HepG2 (cell line): ENCODE measurements at regions not wholly inside any gene's neighbourhood (a gene's known extent, or its start where the extent isn't known, plus 50 kb on each side); places are given as distances from the start of the nearest gene placed in this dataset.

Experiments
- ARNT2 ChIP-seq: sonication (generic); formaldehyde crosslinking; IDR thresholded peaks from 2 replicates; pipeline ENCODE4 v1.8.0; 2022; ENCODE audit warnings: mild to moderate bottlenecking, low read depth, missing genetic modification reagents, moderate library complexity
- CBX1 ChIP-seq: IDR thresholded peaks from one replicate; pipeline ENCODE4 v1.6.1; 2016; ENCODE audit warnings: antibody characterized with exemption, low read depth
- CCDC6 ChIP-seq: sonication (generic); formaldehyde crosslinking; IDR thresholded peaks from 2 replicates; pipeline ENCODE4 v1.8.1; 2022; ENCODE audit warnings: mild to moderate bottlenecking, missing genetic modification reagents, moderate library complexity
- CHCHD3 ChIP-seq: sonication (generic); formaldehyde crosslinking; IDR thresholded peaks from 2 replicates; pipeline ENCODE4 v1.8.0; 2022; ENCODE audit warnings: mild to moderate bottlenecking, missing genetic modification reagents, moderate library complexity
- CREB1 ChIP-seq, 2 experiments: fragments of 450-650 bp in 1 of 2; IDR thresholded peaks; 2 replicates each; pipeline ENCODE4 v1.6.1; 2016 to 2017; ENCODE audit warnings: control low read depth in 1 of 2, mild to moderate bottlenecking in 1 of 2, missing compliant biosample characterization in 1 of 2, missing genetic modification characterization in 1 of 2
- FOSL2 ChIP-seq: sonication (generic); formaldehyde crosslinking; IDR thresholded peaks from 2 replicates; pipeline ENCODE4 v1.4.0; 2020; ENCODE audit warnings: missing genetic modification reagents
- HNF1B ChIP-seq: sonication (generic); formaldehyde crosslinking; IDR thresholded peaks from 2 replicates; pipeline ENCODE4 v1.5.1; 2020; ENCODE audit warnings: mild to moderate bottlenecking, moderate library complexity, missing genetic modification reagents
- KAT8 ChIP-seq: IDR thresholded peaks from 2 replicates; pipeline ENCODE4 v1.6.1; 2016; ENCODE audit warnings: missing genetic modification reagents, missing compliant biosample characterization
- MXI1 ChIP-seq: IDR thresholded peaks from 3 replicates; pipeline ENCODE4 v1.6.1; 2012; ENCODE audit warnings: low read depth, low read length, inconsistent platforms, borderline replicate concordance
- NFAT5 ChIP-seq: sonication (generic); formaldehyde crosslinking; IDR thresholded peaks from 2 replicates; pipeline ENCODE4 v1.4.0; 2020; ENCODE audit warnings: missing genetic modification reagents
- PHF5A ChIP-seq: IDR thresholded peaks from one replicate; pipeline ENCODE4 v1.6.1; 2018; ENCODE audit warnings: low read depth, missing genetic modification reagents; ENCODE audit not compliant: unreplicated experiment
- PPARG ChIP-seq: conservative IDR thresholded peaks from 2 replicates; pipeline ENCODE4 v1.6.1; 2016; ENCODE audit warnings: missing biosample characterization, missing genetic modification reagents
- TCF7 ChIP-seq: sonication (generic); IDR thresholded peaks from 2 replicates; pipeline ENCODE4 v1.6.1; 2016; ENCODE audit warnings: antibody characterized with exemption, low read depth
- ZBTB25 ChIP-seq: IDR thresholded peaks from 2 replicates; pipeline ENCODE4 v1.6.1; 2018; ENCODE audit warnings: missing genetic modification reagents
- ZBTB33 ChIP-seq: sonication (generic); formaldehyde crosslinking; IDR thresholded peaks from 2 replicates; pipeline ENCODE4 v1.4.0; 2020; ENCODE audit warnings: missing genetic modification reagents
- ZMYM3 ChIP-seq: sonication (generic); formaldehyde crosslinking; IDR thresholded peaks from 2 replicates; pipeline ENCODE4 v1.5.1; 2020; ENCODE audit warnings: mild to moderate bottlenecking, missing genetic modification reagents
- ZNF121 ChIP-seq: sonication (generic); formaldehyde crosslinking; IDR thresholded peaks from 2 replicates; pipeline ENCODE4 v1.5.0; 2020; ENCODE audit warnings: mild to moderate bottlenecking, missing genetic modification reagents
- ZNF225 ChIP-seq: sonication (generic); formaldehyde crosslinking; IDR thresholded peaks from 2 replicates; pipeline ENCODE4 v1.4.0; 2020; ENCODE audit warnings: mild to moderate bottlenecking, missing genetic modification reagents
- ZNF431 ChIP-seq: sonication (generic); formaldehyde crosslinking; IDR thresholded peaks from 2 replicates; pipeline ENCODE4 v1.9.0; 2022; ENCODE audit warnings: missing genetic modification reagents, low read depth, mild to moderate bottlenecking, borderline replicate concordance
- ZNF768 ChIP-seq: sonication (generic); formaldehyde crosslinking; IDR thresholded peaks from 2 replicates; pipeline ENCODE4 v1.4.0; 2020; ENCODE audit warnings: missing genetic modification reagents

GRCh38 chr6:26304797-26305640, 60.0 kb upstream of the BTN3A2 start (continued):
- TF ChIP-seq CCDC6 (CRISPR knock-in tag) (peak; percentile 74; the same call in 1 of the 2 replicates), ZNF768 (no peak), TCF7 (no peak), NFAT5 (CRISPR knock-in tag) (no peak), CBX1 (peak; percentile 57), PPARG (peak; percentile 30; the same call in 1 of the 2 replicates), PHF5A (peak; percentile 84), ZBTB33 (CRISPR knock-in tag) (peak; percentile 41), MXI1 (peak; percentile 57; the same call in 1 of the 3 replicates), ZMYM3 (peak; percentile 56; the same call in 1 of the 2 replicates), HNF1B (CRISPR knock-in tag) (no peak), CHCHD3 (no peak), FOSL2 (peak; percentile 48; the same call in 1 of the 2 replicates), ZNF225 (CRISPR knock-in tag) (no peak), ZNF121 (CRISPR knock-in tag) (peak; percentile 21; the same call in 1 of the 2 replicates), ARNT2 (CRISPR knock-in tag) (no peak), ZBTB25 (CRISPR knock-in tag) (peak; percentile 79), KAT8 (CRISPR knock-in tag) (peak; percentile 61; the same call in 1 of the 2 replicates), CREB1 (IDR thresholded peaks at IDR 0.05) (no peak), CREB1 (CRISPR knock-in tag; IDR thresholded peaks at IDR 0.05) (peak; percentile 72; the same call in 1 of the 2 replicates), ZNF431 (no peak)
